ENCODE measurements at regions not wholly inside any gene's neighbourhood (a gene's known extent, or its start where the extent isn't known, plus 50 kb on each side); places are given as distances from the start of the nearest gene placed in this dataset.

- Histone ChIP-seq H3K9me3 (ENCODE audit: control insufficient read depth, low read depth, low read length) (no peaks in the 10 kb centered on the region), H3K4me3 (ENCODE audit: control insufficient read depth in 2 of 3, extremely low read depth in 1 of 3, insufficient read depth in 2 of 3, low read depth in 1 of 3, low read length in 3 of 3) (no peak overlapping the region), H3K4me1 (ENCODE audit: control insufficient read depth, extremely low read depth, insufficient read depth, low read length) (no peaks in the 10 kb centered on the region), H3K27ac (ENCODE audit: control insufficient read depth, insufficient read depth, low read length) (no peak overlapping the region), H3K9ac (ENCODE audit: control insufficient read depth, extremely low read depth, insufficient read depth, low read length) (no peak overlapping the region), H3K9me1 (ENCODE audit: control insufficient read depth, extremely low read depth, insufficient read depth, low read length) (no peaks in the 10 kb centered on the region), H2AFZ (ENCODE audit: control insufficient read depth, low read length) (no peak overlapping the region), H3K36me3 (ENCODE audit: control insufficient read depth in 2 of 2, extremely low read depth in 1 of 2, insufficient read depth in 2 of 2, low read length in 2 of 2) (no peaks in the 10 kb centered on the region), H3K4me2 (ENCODE audit: control insufficient read depth, extremely low read depth, insufficient read depth, low read depth, low read length) (no peak overlapping the region), H4K20me1 (ENCODE audit: control insufficient read depth, extremely low read depth, insufficient read depth, low read length) (no peaks in the 10 kb centered on the region), H3K27me3 (ENCODE audit: control insufficient read depth, extremely low read depth, insufficient read depth, low read length) (no peaks in the 10 kb centered on the region), H3K79me2 (ENCODE audit: control insufficient read depth, insufficient read depth, low read length) (no peaks in the 10 kb centered on the region)
- dilution Hi-C loops (cut with MboI; ENCODE audit: extremely low pct_ligation_motif_present, low sequenced_read_pairs), result no loop called here
- DNase-seq (ENCODE audit: low read depth, low spot score) (no peak), FAIRE-seq (no peak)
- TF ChIP-seq EZH2 (IDR thresholded peaks at IDR 0.05; ENCODE audit: low read length) (no peak), CTCF (optimal IDR thresholded peaks at IDR 0.05 in 1 of 3, IDR thresholded peaks at IDR 0.05 in 1 of 3, conservative IDR thresholded peaks at IDR 0.05 in 1 of 3; ENCODE audit: extremely low read depth in 1 of 3, insufficient read depth in 2 of 3, low read length in 3 of 3) (no peak)
Observed at GRCh38 chrX:145949056-145949455, 131.4 kb downstream of the SLITRK2 start.

GRCh38 chrX:145953628-145954027 is 136.0 kb downstream of the SLITRK2 start:
- no peak overlapping the region for H3K4me2 ChIP-seq (ENCODE audit: control insufficient read depth, extremely low read depth, insufficient read depth, low read depth, low read length)
- TF ChIP-seq CTCF (optimal IDR thresholded peaks at IDR 0.05 in 1 of 3, IDR thresholded peaks at IDR 0.05 in 1 of 3, conservative IDR thresholded peaks at IDR 0.05 in 1 of 3; ENCODE audit: extremely low read depth in 1 of 3, insufficient read depth in 2 of 3, low read length in 3 of 3) (no peak), EZH2 (IDR thresholded peaks at IDR 0.05; ENCODE audit: low read length) (no peak)
- no peaks in the 10 kb centered on the region for H3K9me3 ChIP-seq (ENCODE audit: control insufficient read depth, low read depth, low read length)
- no peaks in the 10 kb centered on the region for H3K4me1 ChIP-seq (ENCODE audit: control insufficient read depth, extremely low read depth, insufficient read depth, low read length)
- no peak overlapping the region for H3K27ac ChIP-seq (ENCODE audit: control insufficient read depth, insufficient read depth, low read length)
- dilution Hi-C loops (cut with MboI; ENCODE audit: extremely low pct_ligation_motif_present, low sequenced_read_pairs), result no loop called here
- H2AFZ ChIP-seq (ENCODE audit: control insufficient read depth, low read length), result no peak overlapping the region
- no peak overlapping the region for H3K4me3 ChIP-seq (ENCODE audit: control insufficient read depth in 2 of 3, extremely low read depth in 1 of 3, insufficient read depth in 2 of 3, low read depth in 1 of 3, low read length in 3 of 3)
- H3K27me3 ChIP-seq (ENCODE audit: control insufficient read depth, extremely low read depth, insufficient read depth, low read length), result no peaks in the 10 kb centered on the region
- H3K36me3 ChIP-seq (ENCODE audit: control insufficient read depth in 2 of 2, extremely low read depth in 1 of 2, insufficient read depth in 2 of 2, low read length in 2 of 2), result no peaks in the 10 kb centered on the region
- no peak for FAIRE-seq
- DNase-seq (ENCODE audit: low read depth, low spot score), result no peak
- H4K20me1 ChIP-seq (ENCODE audit: control insufficient read depth, extremely low read depth, insufficient read depth, low read length), result no peaks in the 10 kb centered on the region
- H3K9me1 ChIP-seq (ENCODE audit: control insufficient read depth, extremely low read depth, insufficient read depth, low read length), result no peaks in the 10 kb centered on the region
- H3K9ac ChIP-seq (ENCODE audit: control insufficient read depth, extremely low read depth, insufficient read depth, low read length), result no peak overlapping the region
- H3K79me2 ChIP-seq (ENCODE audit: control insufficient read depth, insufficient read depth, low read length), result no peaks in the 10 kb centered on the region

Measured in keratinocyte (primary cell).